IMR-90 (cell line): ENCODE measurements at regions not wholly inside any gene's neighbourhood (a gene's known extent, or its start where the extent isn't known, plus 50 kb on each side); places are given as distances from the start of the nearest gene placed in this dataset.

Experiments
- ATAC-seq: fragments of 200-7000 bp; cut with Tn5 transposase; 2 replicates; pipeline ENCODE4 v1.9.1; 2020; ENCODE audit warnings: low read depth, mild to moderate bottlenecking, moderate library complexity
- BruUV-seq: library from RNA; stranded (reverse); fragments of 400-500 nt; replicated peaks from 2 replicates; lab custom pipeline; 2021; lab: Mats Ljungman, UMichigan
- CTCF ChIA-PET: fragments of 300-600 bp; formaldehyde crosslinking; extraction: SDS; loops from one replicate; lab custom pipeline; 2021; ENCODE audit warnings: antibody characterized with exemption; lab: Yijun Ruan, JAX
- POLR2A ChIA-PET: fragments of 300-600 bp; sonication (Branson Sonifier 250); formaldehyde crosslinking; loops from one replicate; lab custom pipeline; 2022; ENCODE audit warnings: antibody characterized with exemption; ENCODE audit not compliant: unreplicated experiment; lab: Charles Lee
- DNase-seq: peaks from one replicate; pipeline ENCODE4 v3.0.0; 2013
- H2AFZ ChIP-seq: replicated peaks from 2 replicates; pipeline ENCODE3; 2013; ENCODE audit warnings: low read length, mild to moderate bottlenecking; ENCODE audit not compliant: poor library complexity
- H2AK5ac ChIP-seq: 2 replicates; pipeline ENCODE4 v1.6.1; 2013; ENCODE audit warnings: low read depth, low read length, inconsistent platforms
- H2AK9ac ChIP-seq: replicated peaks from 2 replicates; pipeline ENCODE3; 2013; ENCODE audit warnings: mild to moderate bottlenecking, low read depth, low read length, moderate library complexity; ENCODE audit not compliant: poor library complexity
- H2BK120ac ChIP-seq: 2 replicates; pipeline ENCODE4 v1.6.1; 2013; ENCODE audit warnings: low read depth, low read length, inconsistent platforms
- H2BK15ac ChIP-seq: 3 replicates; pipeline ENCODE4 v1.6.1; 2013; ENCODE audit warnings: low read depth, low read length, inconsistent platforms
- H2BK20ac ChIP-seq: 2 replicates; pipeline ENCODE4 v1.6.1; 2013; ENCODE audit warnings: low read depth, mild to moderate bottlenecking, inconsistent platforms, low read length, moderate library complexity
- H2BK5ac ChIP-seq: 2 replicates; pipeline ENCODE4 v1.6.1; 2013; ENCODE audit warnings: mild to moderate bottlenecking, low read depth, low read length, inconsistent platforms; ENCODE audit not compliant: poor library complexity, severe bottlenecking
- H3K14ac ChIP-seq: replicated peaks from 2 replicates; pipeline ENCODE4 v1.6.1; 2013; ENCODE audit warnings: low read depth, low read length, inconsistent platforms
- H3K18ac ChIP-seq: 2 replicates; pipeline ENCODE4 v1.6.1; 2013; ENCODE audit warnings: low read depth, low read length, control low read depth
- H3K23ac ChIP-seq: 2 replicates; pipeline ENCODE4 v1.6.1; 2013; ENCODE audit warnings: low read depth, low read length, inconsistent platforms
- H3K27ac ChIP-seq: 2 replicates; pipeline ENCODE4 v1.5.1; 2013; ENCODE audit warnings: mild to moderate bottlenecking, control low read depth, low read length; ENCODE audit not compliant: insufficient read depth
- H3K27me3 ChIP-seq: 2 replicates; pipeline ENCODE4 v1.6.1; 2013; ENCODE audit warnings: low read length; ENCODE audit not compliant: control insufficient read depth, insufficient read depth
- H3K36me3 ChIP-seq: 2 replicates; pipeline ENCODE4 v1.6.1; 2013; ENCODE audit warnings: low read length, mixed read lengths; ENCODE audit not compliant: control insufficient read depth, insufficient read depth
- H3K4ac ChIP-seq: 2 replicates; pipeline ENCODE4 v1.6.1; 2013; ENCODE audit warnings: low read depth, low read length, inconsistent platforms
- H3K4me1 ChIP-seq: 2 replicates; pipeline ENCODE4 v1.6.1; 2013; ENCODE audit warnings: low read length, mixed read lengths; ENCODE audit not compliant: control insufficient read depth, insufficient read depth
- H3K4me2 ChIP-seq: 2 replicates; pipeline ENCODE4 v1.6.1; 2013; ENCODE audit warnings: low read depth, mild to moderate bottlenecking, control low read depth, low read length, moderate library complexity
- H3K4me3 ChIP-seq: 2 replicates; pipeline ENCODE4 v1.5.1; 2013; ENCODE audit warnings: low read depth, mild to moderate bottlenecking, control low read depth, low read length, moderate library complexity; ENCODE audit not compliant: insufficient read depth
- H3K56ac ChIP-seq: 2 replicates; pipeline ENCODE4 v1.6.1; 2013; ENCODE audit warnings: low read length, inconsistent platforms; ENCODE audit not compliant: insufficient read depth; ENCODE audit errors: extremely low read depth
- H3K79me1 ChIP-seq, 2 experiments: 2 replicates each; pipeline ENCODE4 v1.6.1; 2013; ENCODE audit warnings: low read length in 2 of 2, inconsistent platforms in 1 of 2, low read depth in 1 of 2
- H3K9ac ChIP-seq: 2 replicates; pipeline ENCODE4 v1.6.1; 2013; ENCODE audit warnings: low read depth, low read length, control low read depth
- H3K9me1 ChIP-seq: 2 replicates; pipeline ENCODE4 v1.6.1; 2013; ENCODE audit warnings: low read length, inconsistent platforms; ENCODE audit not compliant: insufficient read depth
- H3K9me3 ChIP-seq: 2 replicates; pipeline ENCODE4 v1.6.1; 2013; ENCODE audit warnings: low read length; ENCODE audit not compliant: control insufficient read depth, insufficient read depth
- H4K20me1 ChIP-seq: 2 replicates; pipeline ENCODE4 v1.6.1; 2013; ENCODE audit warnings: low read length, inconsistent platforms; ENCODE audit not compliant: insufficient read depth
- H4K5ac ChIP-seq: 2 replicates; pipeline ENCODE4 v1.6.1; 2013; ENCODE audit warnings: mild to moderate bottlenecking, low read depth, low read length, control low read depth
- H4K8ac ChIP-seq, 2 experiments: 2 replicates each; pipeline ENCODE4 v1.6.1; 2013; ENCODE audit warnings: low read depth in 2 of 2, low read length in 2 of 2, control low read depth in 1 of 2, inconsistent platforms in 1 of 2
- H4K91ac ChIP-seq: 2 replicates; pipeline ENCODE4 v1.6.1; 2013; ENCODE audit warnings: low read depth, low read length, inconsistent platforms; ENCODE audit not compliant: insufficient read depth
- CEBPB ChIP-seq: IDR thresholded peaks from 2 replicates; pipeline ENCODE4 v1.6.1; 2012; ENCODE audit warnings: low read depth, low read length, improper control_type of control experiment
- CHD1 ChIP-seq: IDR thresholded peaks from 2 replicates; pipeline ENCODE4 v1.6.1; 2012; ENCODE audit warnings: low read depth, low read length, improper control_type of control experiment
- CTCF ChIP-seq: conservative IDR thresholded peaks from 2 replicates; pipeline ENCODE4 v1.5.1; 2012; ENCODE audit warnings: mild to moderate bottlenecking, low read depth, low read length, improper control_type of control experiment
- ELK1 ChIP-seq: fragments of 150-350 bp; IDR thresholded peaks from 2 replicates; pipeline ENCODE4 v1.6.1; 2016; ENCODE audit warnings: low read depth, mild to moderate bottlenecking, low read length, moderate library complexity, borderline replicate concordance
- FOS ChIP-seq: fragments of 150-350 bp; IDR thresholded peaks from 2 replicates; pipeline ENCODE4 v1.6.1; 2016; ENCODE audit warnings: low read depth, low read length
- MAFK ChIP-seq: IDR thresholded peaks from 2 replicates; pipeline ENCODE4 v1.6.1; 2012; ENCODE audit warnings: low read depth, low read length, improper control_type of control experiment
- MXI1 ChIP-seq: IDR thresholded peaks from 2 replicates; pipeline ENCODE4 v1.6.1; 2012; ENCODE audit warnings: low read depth, mild to moderate bottlenecking, low read length, moderate library complexity, borderline replicate concordance
- NFE2L2 ChIP-seq: fragments of 150-350 bp; IDR thresholded peaks from 2 replicates; pipeline ENCODE4 v1.6.1; 2016; ENCODE audit warnings: low read depth, mild to moderate bottlenecking, low read length
- POLR2A ChIP-seq: IDR thresholded peaks from 2 replicates; pipeline ENCODE4 v1.6.1; 2012; ENCODE audit warnings: mild to moderate bottlenecking, low read depth, low read length
- RAD21 ChIP-seq: IDR thresholded peaks from 2 replicates; pipeline ENCODE4 v1.6.1; 2012; ENCODE audit warnings: low read length, improper control_type of control experiment
- RCOR1 ChIP-seq: IDR thresholded peaks from 2 replicates; pipeline ENCODE4 v1.6.1; 2012; ENCODE audit warnings: mild to moderate bottlenecking, low read length, improper control_type of control experiment; ENCODE audit not compliant: insufficient replicate concordance
- RFX5 ChIP-seq: IDR thresholded peaks from 2 replicates; pipeline ENCODE4 v1.8.0; 2012; ENCODE audit warnings: low read depth, mild to moderate bottlenecking, low read length, moderate library complexity
- SMC3 ChIP-seq: fragments of 150-350 bp; IDR thresholded peaks from 2 replicates; pipeline ENCODE4 v1.6.1; 2016; ENCODE audit warnings: low read depth, mild to moderate bottlenecking, antibody characterized with exemption, low read length, moderate library complexity
- USF2 ChIP-seq: fragments of 150-350 bp; IDR thresholded peaks from 2 replicates; pipeline ENCODE4 v1.6.1; 2017; ENCODE audit warnings: mild to moderate bottlenecking, antibody characterized with exemption, low read length, low read depth
- WGBS, 2 experiments: methylation state at CpG; one replicate each; pipeline versions ENCODE4 v1.1.5 to v1.1.7; 2013; ENCODE audit warnings: missing lambda C conversion rate in 2 of 2; ENCODE audit not compliant: insufficient read length in 1 of 2; ENCODE audit errors: extremely low coverage in 2 of 2; 5-methylcytosine and 5-hydroxymethylcytosine counted together
- dilution Hi-C: fragments of 300-500 bp; cut with HindIII; formaldehyde crosslinking; loops from one replicate; pipeline ENCODE4 v1.14.3; 2018; ENCODE audit warnings: low sequenced_read_pairs; ENCODE audit not compliant: unreplicated experiment
- in situ Hi-C: fragments of 300-500 bp; cut with MboI; formaldehyde crosslinking; loops from 3 replicates; pipeline ENCODE4 v1.14.3; 2019; ENCODE audit warnings: low sequenced_read_pairs, inconsistent platforms, mixed read lengths
- intact Hi-C: fragments of 100-400 bp; cut with micrococcal nuclease; formaldehyde crosslinking; loops from 2 replicates; pipeline ENCODE4 v1.10.0; 2022

GRCh38 chr3:104734627-104735026, 632.1 kb upstream of the ALCAM start:
- H3K18ac ChIP-seq: no peak overlapping the region
- H3K27me3 ChIP-seq: no peaks in the 10 kb centered on the region
- no peak overlapping the region for H4K5ac ChIP-seq
- no peak overlapping the region for H2BK5ac ChIP-seq
- no CpG with 5 or more reads among the region's 2 CpGs for WGBS, 2 experiments
- H3K56ac ChIP-seq: no peak overlapping the region
- no peaks in the 10 kb centered on the region for H4K20me1 ChIP-seq
- CTCF ChIA-PET: no interaction called here
- H4K8ac ChIP-seq: no peak overlapping the region
- no peak overlapping the region for H2AK9ac ChIP-seq
- dilution Hi-C loops: no loop called here
- POLR2A ChIA-PET: no interaction called here
- TF ChIP-seq CHD1: no peak
- TF ChIP-seq NFE2L2: no peak
- TF ChIP-seq RAD21: no peak
- no peak for TF ChIP-seq USF2
- TF ChIP-seq SMC3: no peak
- no peak for TF ChIP-seq ELK1
- TF ChIP-seq RFX5: no peak
- no peak for TF ChIP-seq RCOR1
- no peak for TF ChIP-seq POLR2A
- TF ChIP-seq CTCF: no peak
- TF ChIP-seq MXI1: no peak
- no peak for TF ChIP-seq CEBPB
- no peak for TF ChIP-seq MAFK
- TF ChIP-seq FOS: no peak
- H4K91ac ChIP-seq: no peak overlapping the region
- no peak overlapping the region for H2AFZ ChIP-seq
- no TSS peak for BruUV-seq
- H3K23ac ChIP-seq: no peak overlapping the region
- no peaks in the 10 kb centered on the region for H3K9me3 ChIP-seq
- no peak overlapping the region for H2BK15ac ChIP-seq
- no peak overlapping the region for H3K4me3 ChIP-seq
- intact Hi-C loops: no loop called here
- no peak overlapping the region for H2BK120ac ChIP-seq
- H3K4me1 ChIP-seq: no peaks in the 10 kb centered on the region
- H3K4ac ChIP-seq: no peak overlapping the region
- no peak for DNase-seq
- H3K9me1 ChIP-seq: 0 out of 2 replicates have a peak, but pooled peaks cover 2% of the 10 kb centered on the region
- no peaks in the 10 kb centered on the region for H3K79me1 ChIP-seq
- ATAC-seq: no peak
- no peak overlapping the region for H2BK20ac ChIP-seq
- H3K36me3 ChIP-seq: no peaks in the 10 kb centered on the region
- in situ Hi-C loops: no loop called here
- H2AK5ac ChIP-seq: no peak overlapping the region
- H3K4me2 ChIP-seq: no peak overlapping the region
- no peak overlapping the region for H3K27ac ChIP-seq
- H3K9ac ChIP-seq: no peak overlapping the region
- H3K14ac ChIP-seq: no peak overlapping the region
